OCI-LY7 (cell line): ENCODE measurements at regions not wholly inside any gene's neighbourhood (a gene's known extent, or its start where the extent isn't known, plus 50 kb on each side); places are given as distances from the start of the nearest gene placed in this dataset.

Experiments
- CTCF ChIP-seq: fragments of 200-600 bp; sonication (generic); conservative IDR thresholded peaks from 2 replicates; pipeline ENCODE4 v1.5.1; 2014; ENCODE audit warnings: mild to moderate bottlenecking, antibody characterized with exemption, low read length, moderate library complexity, mixed read lengths
- EZH2phosphoT487 ChIP-seq: fragments of 200-600 bp; sonication (generic); IDR thresholded peaks from 2 replicates; pipeline ENCODE4 v1.6.1; 2018; ENCODE audit warnings: low read depth, borderline replicate concordance, mild to moderate bottlenecking, mixed run types, antibody characterized with exemption, low read length, moderate library complexity, mixed read lengths

- no peak for TF ChIP-seq CTCF
- no peak for TF ChIP-seq EZH2phosphoT487
Measured at GRCh38 chr5:109567374-109568044, 122.2 kb upstream of the MAN2A1 start.
